ENCODE measurements at regions not wholly inside any gene's neighbourhood (a gene's known extent, or its start where the extent isn't known, plus 50 kb on each side); places are given as distances from the start of the nearest gene placed in this dataset.
"Not testable (repeated sequence)": the region's sequence is repeated elsewhere in the genome, so short reads cannot be mapped to it uniquely, and the experiment has no call there.

DNA sequence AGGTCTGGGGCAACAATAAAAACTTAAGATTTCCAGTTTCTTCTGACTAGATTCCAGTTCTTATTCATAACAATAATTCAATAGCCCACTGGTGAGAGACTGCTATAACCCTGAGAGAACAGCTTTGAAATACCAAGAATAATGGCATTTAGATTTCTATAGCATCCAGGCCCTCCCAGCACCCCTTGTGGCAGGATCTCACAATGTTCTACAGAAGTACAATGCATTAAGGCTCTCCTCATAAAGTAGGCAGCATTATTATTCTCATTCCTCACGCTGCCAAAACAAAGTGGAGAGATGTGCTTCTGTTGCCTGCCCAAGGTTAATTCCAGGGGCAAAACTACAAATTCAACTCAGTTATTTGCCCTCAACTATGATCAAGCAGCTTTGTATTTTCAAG lies 2241.7 kb downstream of the EPHA3 start:
- TF ChIP-seq, protein P1, sequence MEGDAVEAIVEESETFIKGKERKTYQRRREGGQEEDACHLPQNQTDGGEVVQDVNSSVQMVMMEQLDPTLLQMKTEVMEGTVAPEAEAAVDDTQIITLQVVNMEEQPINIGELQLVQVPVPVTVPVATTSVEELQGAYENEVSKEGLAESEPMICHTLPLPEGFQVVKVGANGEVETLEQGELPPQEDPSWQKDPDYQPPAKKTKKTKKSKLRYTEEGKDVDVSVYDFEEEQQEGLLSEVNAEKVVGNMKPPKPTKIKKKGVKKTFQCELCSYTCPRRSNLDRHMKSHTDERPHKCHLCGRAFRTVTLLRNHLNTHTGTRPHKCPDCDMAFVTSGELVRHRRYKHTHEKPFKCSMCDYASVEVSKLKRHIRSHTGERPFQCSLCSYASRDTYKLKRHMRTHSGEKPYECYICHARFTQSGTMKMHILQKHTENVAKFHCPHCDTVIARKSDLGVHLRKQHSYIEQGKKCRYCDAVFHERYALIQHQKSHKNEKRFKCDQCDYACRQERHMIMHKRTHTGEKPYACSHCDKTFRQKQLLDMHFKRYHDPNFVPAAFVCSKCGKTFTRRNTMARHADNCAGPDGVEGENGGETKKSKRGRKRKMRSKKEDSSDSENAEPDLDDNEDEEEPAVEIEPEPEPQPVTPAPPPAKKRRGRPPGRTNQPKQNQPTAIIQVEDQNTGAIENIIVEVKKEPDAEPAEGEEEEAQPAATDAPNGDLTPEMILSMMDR (IDR thresholded peaks at IDR 0.05): not testable (repeated sequence)
- TF ChIP-seq POLR2A (IDR thresholded peaks at IDR 0.05): not testable (repeated sequence)

Measured in right lobe of liver (tissue), 4 donors.